Tibial nerve (tissue), 4 donors: ENCODE measurements at regions not wholly inside any gene's neighbourhood (a gene's known extent, or its start where the extent isn't known, plus 50 kb on each side); places are given as distances from the start of the nearest gene placed in this dataset.
A peak's percentile ranks its signal among the peaks of the same experiment; 100 is the strongest.

ENCODE experiments used
- DNase-seq, 2 donors: peaks; one replicate each; pipeline ENCODE4 v3.0.0-alpha.2; 2019; ENCODE audit warnings: low spot score in 2 of 2
- H3K27ac ChIP-seq, 4 donors: fragments of 200-600 bp; sonication (generic) in 3 of 4; one replicate each; pipeline ENCODE4 v1.5.1; 2017 to 2019; ENCODE audit warnings: mild to moderate bottlenecking in 1 of 4
- H3K27me3 ChIP-seq, 2 donors: fragments of 200-600 bp; sonication (generic) in 1 of 2; one replicate each; pipeline versions ENCODE4 v1.5.1 to v1.6.0; 2017 to 2019
- H3K36me3 ChIP-seq, 3 donors: fragments of 200-600 bp; sonication (generic); one replicate each; pipeline ENCODE4 v1.5.1; 2018 to 2019
- H3K4me1 ChIP-seq, 4 donors: fragments of 200-600 bp; sonication (generic) in 3 of 4; one replicate each; pipeline ENCODE4 v1.5.1; 2017 to 2019
- H3K4me3 ChIP-seq, 4 donors: fragments of 200-600 bp; sonication (generic) in 3 of 4; one replicate each; pipeline ENCODE4 v1.5.1; 2017 to 2019; ENCODE audit warnings: mild to moderate bottlenecking in 1 of 4, moderate library complexity in 1 of 4
- H3K9me3 ChIP-seq, 4 donors: fragments of 200-600 bp; sonication (generic) in 3 of 4; one replicate each; pipeline ENCODE4 v1.5.1; 2017 to 2019
- EP300 ChIP-seq, 2 donors: sonication (generic); formaldehyde crosslinking; IDR thresholded peaks; one replicate each; pipeline ENCODE4 v1.6.1; 2017; ENCODE audit warnings: antibody characterized with exemption in 2 of 2, mild to moderate bottlenecking in 1 of 2
- POLR2A ChIP-seq, 2 donors: fragments of 450-650 bp; IDR thresholded peaks; one replicate each; pipeline ENCODE4 v1.6.1; 2017; ENCODE audit warnings: antibody characterized with exemption in 2 of 2, mild to moderate bottlenecking in 2 of 2, moderate library complexity in 2 of 2
- WGBS, 2 donors: methylation state at CpG; one replicate each; pipeline ENCODE4 v1.1.5; 2018; 5-methylcytosine and 5-hydroxymethylcytosine counted together
- TF ChIP-seq, protein P1 (sequence below), 5 experiments: fragments of 200-600 bp in 3 of 5; fragments of 450-650 bp in 2 of 5; sonication (generic) in 3 of 5; IDR thresholded peaks; one replicate each; pipeline ENCODE4 v1.5.1; 2016 to 2019; ENCODE audit warnings: antibody characterized with exemption in 5 of 5, mild to moderate bottlenecking in 3 of 5, moderate library complexity in 2 of 5

DNA sequence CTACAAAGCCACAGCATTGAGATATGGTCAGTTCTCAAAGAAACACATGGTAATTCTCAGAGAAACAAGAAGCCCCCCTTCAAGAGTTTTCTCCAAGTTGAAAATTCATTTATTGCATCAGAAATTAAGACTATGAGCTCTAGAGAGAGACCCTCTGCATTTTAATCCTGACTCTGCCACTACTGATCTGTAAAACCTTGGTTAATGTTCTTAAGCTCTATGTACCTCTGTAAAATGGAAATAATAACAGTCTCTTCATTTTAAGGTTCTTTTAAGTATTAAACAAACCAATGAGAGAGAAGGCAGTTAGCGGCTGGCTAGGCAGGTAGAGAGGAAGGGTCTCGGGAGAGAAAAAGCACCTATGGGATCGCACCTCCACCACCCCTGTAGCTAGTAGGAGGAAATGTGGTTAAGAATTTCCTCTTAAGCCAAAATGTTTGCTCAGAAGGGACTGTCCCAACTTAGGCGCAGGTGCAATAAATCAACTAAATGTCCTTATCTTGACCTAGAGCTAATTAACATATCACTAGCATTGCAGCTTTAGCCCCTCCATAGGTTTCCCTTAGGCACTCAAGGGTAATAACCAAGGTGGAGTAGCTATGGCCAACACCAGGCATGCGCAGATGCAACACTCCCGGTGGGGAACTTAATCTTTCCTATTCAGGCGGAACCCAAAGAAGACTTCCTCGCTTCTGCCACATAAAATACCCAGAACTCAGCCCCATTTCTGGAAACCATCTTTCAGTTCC is 1685.4 kb downstream of the MRPL39 start:
- Histone ChIP-seq H3K4me3 (no peak overlapping the region), H3K27me3 (no peaks in the 10 kb centered on the region), H3K27ac (no peak overlapping the region), H3K9me3 (peaks cover 0 to 7% (median 0%) of the 10 kb centered on the region in 4 donors), H3K36me3 (no peaks in the 10 kb centered on the region), H3K4me1 (no peaks in the 10 kb centered on the region)
- 79 to 91% methylated on average over 8 of the region's 8 CpGs for WGBS, 2 donors
- TF ChIP-seq, protein P1, sequence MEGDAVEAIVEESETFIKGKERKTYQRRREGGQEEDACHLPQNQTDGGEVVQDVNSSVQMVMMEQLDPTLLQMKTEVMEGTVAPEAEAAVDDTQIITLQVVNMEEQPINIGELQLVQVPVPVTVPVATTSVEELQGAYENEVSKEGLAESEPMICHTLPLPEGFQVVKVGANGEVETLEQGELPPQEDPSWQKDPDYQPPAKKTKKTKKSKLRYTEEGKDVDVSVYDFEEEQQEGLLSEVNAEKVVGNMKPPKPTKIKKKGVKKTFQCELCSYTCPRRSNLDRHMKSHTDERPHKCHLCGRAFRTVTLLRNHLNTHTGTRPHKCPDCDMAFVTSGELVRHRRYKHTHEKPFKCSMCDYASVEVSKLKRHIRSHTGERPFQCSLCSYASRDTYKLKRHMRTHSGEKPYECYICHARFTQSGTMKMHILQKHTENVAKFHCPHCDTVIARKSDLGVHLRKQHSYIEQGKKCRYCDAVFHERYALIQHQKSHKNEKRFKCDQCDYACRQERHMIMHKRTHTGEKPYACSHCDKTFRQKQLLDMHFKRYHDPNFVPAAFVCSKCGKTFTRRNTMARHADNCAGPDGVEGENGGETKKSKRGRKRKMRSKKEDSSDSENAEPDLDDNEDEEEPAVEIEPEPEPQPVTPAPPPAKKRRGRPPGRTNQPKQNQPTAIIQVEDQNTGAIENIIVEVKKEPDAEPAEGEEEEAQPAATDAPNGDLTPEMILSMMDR (IDR thresholded peaks at IDR 0.05), result no peak
- no peak for TF ChIP-seq POLR2A (IDR thresholded peaks at IDR 0.05)
- no peak for TF ChIP-seq EP300 (IDR thresholded peaks at IDR 0.05)
- no peak for DNase-seq

DNA sequence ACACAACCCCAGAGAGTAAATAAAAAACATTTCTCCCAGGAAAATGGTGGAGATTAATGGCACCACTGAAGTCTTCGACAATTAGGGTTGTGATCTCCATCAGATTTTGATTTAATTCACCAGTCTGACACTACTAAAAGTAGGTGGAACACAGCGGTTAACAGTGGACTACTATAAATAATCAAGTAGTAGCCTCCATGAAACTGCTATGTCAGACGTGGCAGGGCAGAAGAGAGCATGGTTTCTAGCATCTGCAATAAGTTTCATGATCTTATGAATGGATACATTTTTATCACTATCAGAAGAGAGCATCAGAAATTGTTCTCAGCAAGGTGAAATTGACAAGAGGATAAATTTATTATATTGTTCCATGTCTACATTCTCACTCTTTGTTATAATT is 1706.6 kb downstream of the MRPL39 start:
- Histone ChIP-seq H3K27ac (no peak overlapping the region), H3K4me3 (no peak overlapping the region), H3K27me3 (no peaks in the 10 kb centered on the region), H3K9me3 (no peaks in the 10 kb centered on the region), H3K4me1 (no peaks in the 10 kb centered on the region), H3K36me3 (no peaks in the 10 kb centered on the region)
- TF ChIP-seq POLR2A (IDR thresholded peaks at IDR 0.05) (no peak), EP300 (IDR thresholded peaks at IDR 0.05) (no peak)
- TF ChIP-seq, protein P1 (IDR thresholded peaks at IDR 0.05), result no peak
- DNase-seq, result no peak
- 89 to 91% methylated on average over 3 of the region's 3 CpGs for WGBS, 2 donors

DNA sequence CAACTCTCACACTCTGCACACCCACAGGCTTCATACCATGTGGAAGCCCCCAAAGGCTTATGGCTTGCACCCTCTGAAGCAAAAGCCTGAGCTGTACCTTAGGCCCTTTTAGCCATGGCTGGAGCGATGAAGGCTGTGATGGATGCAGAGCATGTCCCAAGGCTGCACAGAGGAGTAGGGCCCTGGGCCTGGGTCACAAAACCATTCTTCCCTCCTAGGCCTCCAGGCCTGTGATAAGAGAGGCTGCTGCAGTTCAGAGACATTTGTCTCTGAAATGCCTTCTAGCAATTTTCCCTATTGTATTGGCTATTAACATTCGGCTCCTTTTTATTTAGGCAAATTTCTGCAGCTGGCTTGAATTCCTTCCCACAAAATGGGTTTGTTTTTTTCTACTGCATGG is 1707.7 kb downstream of the MRPL39 start:
- Histone ChIP-seq H3K4me1 (no peaks in the 10 kb centered on the region), H3K9me3 (no peaks in the 10 kb centered on the region), H3K4me3 (no peak overlapping the region), H3K27me3 (no peaks in the 10 kb centered on the region), H3K27ac (no peak overlapping the region), H3K36me3 (no peaks in the 10 kb centered on the region)
- WGBS, 2 donors, result 96 to 98% methylated on average over 2 of the region's 2 CpGs
- no peak for DNase-seq
- TF ChIP-seq, protein P1 (IDR thresholded peaks at IDR 0.05), result no peak
- TF ChIP-seq POLR2A (IDR thresholded peaks at IDR 0.05) (no peak), EP300 (IDR thresholded peaks at IDR 0.05) (no peak)

DNA sequence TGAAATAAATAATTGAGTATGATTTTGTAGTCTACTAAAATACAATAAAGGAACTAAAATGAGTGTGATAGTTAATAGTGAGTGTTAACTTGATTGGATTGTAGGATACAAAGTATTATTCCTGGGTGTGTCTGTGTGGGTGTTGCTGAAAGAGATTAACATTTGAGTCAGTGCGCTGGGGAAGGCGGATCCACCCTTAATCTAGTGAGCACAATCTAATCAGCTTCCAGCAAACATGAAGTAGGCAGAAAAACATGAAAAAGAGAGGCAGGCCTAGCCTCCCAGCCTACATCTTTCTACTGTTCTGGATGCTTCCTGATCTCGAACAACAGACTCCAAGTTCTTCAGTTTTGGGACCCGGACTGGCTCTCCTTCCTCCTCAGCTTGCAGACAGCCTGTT is 1716.6 kb downstream of the MRPL39 start:
- 80 to 83% methylated on average over 4 of the region's 4 CpGs for WGBS, 2 donors
- Histone ChIP-seq H3K9me3 (no peaks in the 10 kb centered on the region), H3K27ac (no peak overlapping the region), H3K27me3 (no peaks in the 10 kb centered on the region), H3K4me3 (no peak overlapping the region), H3K4me1 (no peaks in the 10 kb centered on the region), H3K36me3 (no peaks in the 10 kb centered on the region)
- no peak for DNase-seq
- no peak for TF ChIP-seq EP300 (IDR thresholded peaks at IDR 0.05)
- no peak for TF ChIP-seq POLR2A (IDR thresholded peaks at IDR 0.05)
- TF ChIP-seq, protein P1 (IDR thresholded peaks at IDR 0.05), result no peak

DNA sequence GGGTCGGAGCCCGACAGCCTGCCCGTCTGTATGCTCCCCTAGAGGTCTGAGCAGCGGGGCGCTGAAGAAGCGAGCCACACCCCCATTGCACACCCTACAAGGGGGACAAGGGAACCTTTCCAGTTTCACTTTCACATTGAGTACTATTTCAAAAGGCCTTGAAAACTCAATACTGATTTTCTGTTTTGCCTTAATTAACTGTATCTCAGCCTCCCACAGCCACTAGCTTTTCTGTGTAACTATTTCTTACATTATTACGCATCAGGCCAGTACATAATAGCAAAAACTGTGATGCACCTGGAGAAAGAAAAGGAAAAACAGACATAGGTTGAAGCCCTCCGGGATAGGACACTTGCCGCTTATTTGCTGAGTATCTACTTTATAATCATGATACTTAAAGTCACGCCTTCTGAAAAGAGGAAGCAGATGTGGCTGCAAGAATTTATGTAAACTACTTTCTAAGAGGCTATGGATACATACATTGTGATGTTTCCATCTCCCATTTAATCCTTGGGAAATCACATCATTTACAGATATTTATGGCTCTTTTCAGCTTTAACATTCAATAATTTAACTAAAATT is 1719.5 kb downstream of the MRPL39 start:
- TF ChIP-seq EP300 (IDR thresholded peaks at IDR 0.05) (no peak), POLR2A (IDR thresholded peaks at IDR 0.05) (no peak)
- TF ChIP-seq, protein P1 (IDR thresholded peaks at IDR 0.05), result no peak
- no peaks in the 10 kb centered on the region for H3K9me3 ChIP-seq
- DNase-seq, result no peak
- no peaks in the 10 kb centered on the region for H3K36me3 ChIP-seq
- peak overlapping the region in 2 of 4 donors; percentile 7 to 16 for H3K4me3 ChIP-seq
- H3K27ac ChIP-seq, result no peak overlapping the region
- no peaks in the 10 kb centered on the region for H3K27me3 ChIP-seq
- no peaks in the 10 kb centered on the region for H3K4me1 ChIP-seq
- 71 to 74% methylated on average over 10 of the region's 10 CpGs for WGBS, 2 donors
